ENCODE measurements at regions not wholly inside any gene's neighbourhood (a gene's known extent, or its start where the extent isn't known, plus 50 kb on each side); places are given as distances from the start of the nearest gene placed in this dataset.

DNA sequence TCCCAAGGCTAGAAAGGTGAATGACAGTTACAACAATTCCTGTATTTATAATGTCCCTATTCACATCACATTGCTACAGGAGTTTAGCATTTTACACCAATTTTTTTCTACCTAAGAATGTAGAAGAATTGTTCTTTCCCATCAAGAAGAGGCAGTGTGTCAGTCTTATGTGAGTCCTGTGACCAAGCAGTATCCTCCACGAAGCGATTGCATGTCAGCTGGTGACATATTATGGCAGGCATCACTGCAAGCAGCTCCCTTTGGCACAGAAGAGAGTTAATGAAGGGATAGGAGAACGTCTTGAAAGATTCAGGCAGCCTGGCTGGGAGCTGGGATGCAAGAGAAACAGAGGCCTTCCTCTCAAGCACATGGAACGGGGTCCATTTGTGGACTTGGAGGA lies 199.8 kb downstream of the SMC2 start:
- TF ChIP-seq, protein P1, sequence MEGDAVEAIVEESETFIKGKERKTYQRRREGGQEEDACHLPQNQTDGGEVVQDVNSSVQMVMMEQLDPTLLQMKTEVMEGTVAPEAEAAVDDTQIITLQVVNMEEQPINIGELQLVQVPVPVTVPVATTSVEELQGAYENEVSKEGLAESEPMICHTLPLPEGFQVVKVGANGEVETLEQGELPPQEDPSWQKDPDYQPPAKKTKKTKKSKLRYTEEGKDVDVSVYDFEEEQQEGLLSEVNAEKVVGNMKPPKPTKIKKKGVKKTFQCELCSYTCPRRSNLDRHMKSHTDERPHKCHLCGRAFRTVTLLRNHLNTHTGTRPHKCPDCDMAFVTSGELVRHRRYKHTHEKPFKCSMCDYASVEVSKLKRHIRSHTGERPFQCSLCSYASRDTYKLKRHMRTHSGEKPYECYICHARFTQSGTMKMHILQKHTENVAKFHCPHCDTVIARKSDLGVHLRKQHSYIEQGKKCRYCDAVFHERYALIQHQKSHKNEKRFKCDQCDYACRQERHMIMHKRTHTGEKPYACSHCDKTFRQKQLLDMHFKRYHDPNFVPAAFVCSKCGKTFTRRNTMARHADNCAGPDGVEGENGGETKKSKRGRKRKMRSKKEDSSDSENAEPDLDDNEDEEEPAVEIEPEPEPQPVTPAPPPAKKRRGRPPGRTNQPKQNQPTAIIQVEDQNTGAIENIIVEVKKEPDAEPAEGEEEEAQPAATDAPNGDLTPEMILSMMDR (conservative IDR thresholded peaks at IDR 0.05; ENCODE audit: low read depth, low read length) = no peak
- TF ChIP-seq EZH2 (IDR thresholded peaks at IDR 0.05; ENCODE audit: low read length, unreplicated experiment) = no peak

Measured in PC-3 (cell line).